K562 (cell line): ENCODE measurements at regions not wholly inside any gene's neighbourhood (a gene's known extent, or its start where the extent isn't known, plus 50 kb on each side); places are given as distances from the start of the nearest gene placed in this dataset.

Experiments
- ATAC-seq: fragments of 200-7000 bp; cut with Tn5 transposase; 3 replicates; pipeline ENCODE4 v1.9.1; 2020; ENCODE audit warnings: moderate library complexity
- BruUV-seq: library from RNA; stranded (reverse); fragments of 400-500 nt; replicated peaks from 2 replicates; lab custom pipeline; 2021; lab: Mats Ljungman, UMichigan
- CTCF ChIA-PET: fragments of 300-600 bp; formaldehyde crosslinking; extraction: SDS; loops from one replicate; lab custom pipeline; 2021; ENCODE audit warnings: low intra/inter-chr PET ratio; lab: Yijun Ruan, JAX
- POLR2A ChIA-PET: fragments of 300-600, 350-650 bp; sonication (Branson Sonifier 250); formaldehyde crosslinking; extraction: SDS; loops from one replicate; lab custom pipeline; 2021; ENCODE audit warnings: antibody characterized with exemption, inconsistent platforms; lab: Yijun Ruan, JAX
- DNase-seq, 4 experiments: peaks; one replicate each; pipeline versions ENCODE4 v3.0.0 to v3.0.0-alpha.2; 2011 to 2018; ENCODE audit warnings: low spot score in 3 of 4, mixed read lengths in 3 of 4; ENCODE audit errors: extremely low read depth in 1 of 4
- FAIRE-seq: peaks from 2 replicates; lab custom pipeline; 2011; peaks lifted over from hg19 to GRCh38; lab: Jason Lieb, UNC
- H2AFZ ChIP-seq: 2 replicates; pipeline ENCODE4 v1.6.0; 2011; ENCODE audit warnings: low read depth, low read length, control low read depth, inconsistent platforms
- H3K27ac ChIP-seq: fragments of 200-600 bp; 3 replicates; pipeline ENCODE4 v1.8.0; 2011; ENCODE audit warnings: low read depth, mild to moderate bottlenecking, control low read depth, inconsistent platforms, low read length, moderate library complexity, mixed read lengths; ENCODE audit errors: extremely low read depth
- H3K27me3 ChIP-seq, 2 experiments: fragments of 300-600 bp in 1 of 2; 2 replicates in 1 of 2; 3 replicates in 1 of 2; pipeline versions ENCODE4 v1.6.0 to v1.8.0; 2011; ENCODE audit warnings: inconsistent platforms in 2 of 2, low read length in 2 of 2, mild to moderate bottlenecking in 1 of 2, mixed read lengths in 1 of 2, moderate library complexity in 1 of 2; ENCODE audit not compliant: control insufficient read depth in 2 of 2, insufficient read depth in 2 of 2
- H3K36me3 ChIP-seq: fragments of 300-600 bp; 3 replicates; pipeline ENCODE4 v1.8.0; 2011; ENCODE audit warnings: mild to moderate bottlenecking, low read length, inconsistent platforms; ENCODE audit not compliant: control insufficient read depth, insufficient read depth
- H3K4me1 ChIP-seq, 2 experiments: fragments of 200-600 bp in 1 of 2; replicated peaks in 1 of 2; 2 replicates in 1 of 2; 3 replicates in 1 of 2; pipeline versions ENCODE4 v1.5.1 to v1.8.0; 2011; ENCODE audit warnings: inconsistent platforms in 2 of 2, low read length in 2 of 2, mild to moderate bottlenecking in 1 of 2, mixed read lengths in 1 of 2, moderate library complexity in 1 of 2; ENCODE audit not compliant: control insufficient read depth in 2 of 2, insufficient read depth in 2 of 2
- H3K4me2 ChIP-seq: 2 replicates; pipeline ENCODE4 v1.6.1; 2011; ENCODE audit warnings: low read length, control low read depth, inconsistent platforms, mixed read lengths; ENCODE audit not compliant: insufficient read depth
- H3K4me3 ChIP-seq: fragments of 200-600 bp; sonication (generic), shearing (Covaris generic); 2 replicates; pipeline ENCODE4 v1.5.1; 2016; ENCODE audit warnings: control low read depth, inconsistent platforms
- H3K79me2 ChIP-seq: fragments of 200-600 bp; 3 replicates; pipeline ENCODE4 v1.8.0; 2011; ENCODE audit warnings: low read length, inconsistent platforms; ENCODE audit not compliant: control insufficient read depth, insufficient read depth
- H3K9ac ChIP-seq, 2 experiments: 2 replicates each; pipeline versions ENCODE4 v1.6.0 to v1.6.1; 2011; ENCODE audit warnings: low read depth in 2 of 2, low read length in 2 of 2, control low read depth in 1 of 2, inconsistent platforms in 1 of 2, mild to moderate bottlenecking in 1 of 2, mixed read lengths in 1 of 2; ENCODE audit not compliant: insufficient read depth in 1 of 2
- H3K9me1 ChIP-seq: one replicate; pipeline ENCODE4 v1.6.0; 2011; ENCODE audit warnings: inconsistent platforms, mild to moderate bottlenecking, low read length, moderate library complexity; ENCODE audit not compliant: control insufficient read depth, insufficient read depth
- H3K9me3 ChIP-seq: replicated peaks from 2 replicates; pipeline ENCODE4 v1.5.1; 2011; ENCODE audit warnings: low read depth, low read length, inconsistent platforms; ENCODE audit not compliant: control insufficient read depth, insufficient read depth
- H4K20me1 ChIP-seq: replicated peaks from 2 replicates; pipeline ENCODE4 v1.6.1; 2011; ENCODE audit warnings: low read length, inconsistent platforms, mixed read lengths; ENCODE audit not compliant: control insufficient read depth, insufficient read depth
- AFF1 ChIP-seq, 2 experiments: fragments of 450-650 bp; IDR thresholded peaks; 2 replicates each; pipeline ENCODE4 v1.6.1; 2018; ENCODE audit warnings: mild to moderate bottlenecking in 2 of 2, low read depth in 1 of 2; ENCODE audit not compliant: partially characterized antibody in 2 of 2
- ASH1L ChIP-seq: fragments of 450-650 bp; IDR thresholded peaks from 2 replicates; pipeline ENCODE4 v1.6.1; 2018; ENCODE audit warnings: borderline replicate concordance, mild to moderate bottlenecking, low read depth; ENCODE audit not compliant: partially characterized antibody
- CBFB ChIP-seq: sonication (generic); formaldehyde crosslinking; IDR thresholded peaks from 2 replicates; pipeline ENCODE4 v1.4.0; 2020; ENCODE audit warnings: mild to moderate bottlenecking, missing genetic modification reagents
- CCNT2 ChIP-seq: IDR thresholded peaks from 2 replicates; pipeline ENCODE4 v1.6.1; 2011; ENCODE audit warnings: borderline replicate concordance, low read depth, mild to moderate bottlenecking, moderate library complexity, mixed read lengths, low read length; ENCODE audit not compliant: insufficient read length; ENCODE audit errors: extremely low read depth
- DACH1 ChIP-seq: fragments of 450-650 bp; IDR thresholded peaks from 2 replicates; pipeline ENCODE4 v1.6.1; 2018; ENCODE audit not compliant: partially characterized antibody
- EHMT2 ChIP-seq: fragments of 450-650 bp; IDR thresholded peaks from 2 replicates; pipeline ENCODE4 v1.6.1; 2018; ENCODE audit warnings: antibody characterized with exemption
- LCOR ChIP-seq: sonication (generic); formaldehyde crosslinking; IDR thresholded peaks from 2 replicates; pipeline ENCODE4 v1.8.0; 2022; ENCODE audit warnings: mild to moderate bottlenecking, missing genetic modification reagents
- RBM14 ChIP-seq: fragments of 200-400 bp; formaldehyde crosslinking; IDR thresholded peaks from 2 replicates; pipeline ENCODE4 v1.6.1; 2018; ENCODE audit warnings: low read depth, mild to moderate bottlenecking, low read length, moderate library complexity, borderline replicate concordance; ENCODE audit not compliant: insufficient read depth
- RFX5 ChIP-seq: IDR thresholded peaks from 2 replicates; pipeline ENCODE4 v1.6.1; 2011; ENCODE audit warnings: low read depth, mild to moderate bottlenecking, improper control_type of control experiment, low read length
- SETDB1 ChIP-seq: IDR thresholded peaks from one replicate; pipeline ENCODE4 v1.6.1; 2012; ENCODE audit warnings: low read length, control low read depth, inconsistent platforms
- XRCC4 ChIP-seq: IDR thresholded peaks from one replicate; pipeline ENCODE4 v1.6.1; 2011; ENCODE audit not compliant: insufficient read depth, insufficient read length; ENCODE audit errors: extremely low read depth
- ZNF311 ChIP-seq: fragments of 250-450 bp; sonication (Bioruptor Pico); IDR thresholded peaks from 2 replicates; pipeline ENCODE4 v1.4.0; 2020; ENCODE audit warnings: mild to moderate bottlenecking, moderate library complexity
- WGBS: fragments of 100-300 bp; shearing (Covaris generic); methylation state at CpG from one replicate; pipeline ENCODE4 v1.1.6; 2016; ENCODE audit warnings: low coverage, mixed read lengths; ENCODE audit not compliant: insufficient coverage; ENCODE audit errors: missing lambda C conversion rate; 5-methylcytosine and 5-hydroxymethylcytosine counted together
- in situ Hi-C: fragments of 300-500 bp; cut with MboI; formaldehyde crosslinking; loops from 4 replicates; pipeline ENCODE4 v1.15.0; 2018; ENCODE audit warnings: inconsistent platforms, mixed read lengths
- intact Hi-C: fragments of 100-400 bp; cut with micrococcal nuclease; formaldehyde crosslinking; loops from 2 replicates; pipeline ENCODE4 v1.14.2; 2022
- TF ChIP-seq, protein P1 (sequence below), 2 experiments: fragments of 450-650 bp; IDR thresholded peaks; 2 replicates each; pipeline ENCODE4 v1.6.1; 2016
- TF ChIP-seq, protein P2 (sequence below): sonication (generic); formaldehyde crosslinking; IDR thresholded peaks from 2 replicates; pipeline ENCODE4 v1.8.1; 2023; ENCODE audit warnings: mild to moderate bottlenecking, missing genetic modification reagents
- TF ChIP-seq, protein P3 (sequence below): sonication (generic); formaldehyde crosslinking; IDR thresholded peaks from 2 replicates; pipeline ENCODE4 v1.9.0; 2022; ENCODE audit warnings: mild to moderate bottlenecking, missing genetic modification reagents
- TF ChIP-seq, protein P4 (sequence below): fragments of 450-650 bp; IDR thresholded peaks from 2 replicates; pipeline ENCODE4 v1.6.1; 2016; ENCODE audit warnings: antibody characterized with exemption

GRCh38 chr6:90978046-90978445 lies 391.2 kb upstream of the MAP3K7 start:
- intact Hi-C loops (no loop called here), in situ Hi-C loops (no loop called here)
- H3K36me3 ChIP-seq: no peaks in the 10 kb centered on the region
- FAIRE-seq: no peak
- no peaks in the 10 kb centered on the region for H3K79me2 ChIP-seq
- DNase-seq: no peak
- H3K4me3 ChIP-seq: no peak overlapping the region
- H3K27ac ChIP-seq: no peak overlapping the region
- ChIA-PET CTCF (no interaction called here), POLR2A (no interaction called here)
- no TSS peak for BruUV-seq
- H3K9me3 ChIP-seq: no peaks in the 10 kb centered on the region
- TF ChIP-seq AFF1 (IDR thresholded peaks at IDR 0.05; ENCODE audit: low read depth in 1 of 2, partially characterized antibody in 2 of 2): no peak
- TF ChIP-seq RFX5: no peak
- TF ChIP-seq ASH1L: no peak
- TF ChIP-seq, protein P1, sequence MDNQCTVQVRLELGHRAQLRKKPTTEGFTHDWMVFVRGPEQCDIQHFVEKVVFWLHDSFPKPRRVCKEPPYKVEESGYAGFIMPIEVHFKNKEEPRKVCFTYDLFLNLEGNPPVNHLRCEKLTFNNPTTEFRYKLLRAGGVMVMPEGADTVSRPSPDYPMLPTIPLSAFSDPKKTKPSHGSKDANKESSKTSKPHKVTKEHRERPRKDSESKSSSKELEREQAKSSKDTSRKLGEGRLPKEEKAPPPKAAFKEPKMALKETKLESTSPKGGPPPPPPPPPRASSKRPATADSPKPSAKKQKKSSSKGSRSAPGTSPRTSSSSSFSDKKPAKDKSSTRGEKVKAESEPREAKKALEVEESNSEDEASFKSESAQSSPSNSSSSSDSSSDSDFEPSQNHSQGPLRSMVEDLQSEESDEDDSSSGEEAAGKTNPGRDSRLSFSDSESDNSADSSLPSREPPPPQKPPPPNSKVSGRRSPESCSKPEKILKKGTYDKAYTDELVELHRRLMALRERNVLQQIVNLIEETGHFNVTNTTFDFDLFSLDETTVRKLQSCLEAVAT (IDR thresholded peaks at IDR 0.05): no peak
- no peak for TF ChIP-seq CCNT2
- TF ChIP-seq XRCC4: no peak
- TF ChIP-seq SETDB1: no peak
- TF ChIP-seq, protein P2, sequence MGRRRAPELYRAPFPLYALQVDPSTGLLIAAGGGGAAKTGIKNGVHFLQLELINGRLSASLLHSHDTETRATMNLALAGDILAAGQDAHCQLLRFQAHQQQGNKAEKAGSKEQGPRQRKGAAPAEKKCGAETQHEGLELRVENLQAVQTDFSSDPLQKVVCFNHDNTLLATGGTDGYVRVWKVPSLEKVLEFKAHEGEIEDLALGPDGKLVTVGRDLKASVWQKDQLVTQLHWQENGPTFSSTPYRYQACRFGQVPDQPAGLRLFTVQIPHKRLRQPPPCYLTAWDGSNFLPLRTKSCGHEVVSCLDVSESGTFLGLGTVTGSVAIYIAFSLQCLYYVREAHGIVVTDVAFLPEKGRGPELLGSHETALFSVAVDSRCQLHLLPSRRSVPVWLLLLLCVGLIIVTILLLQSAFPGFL (CRISPR knock-in tag): no peak
- no peak for TF ChIP-seq LCOR (CRISPR knock-in tag)
- TF ChIP-seq, protein P3, sequence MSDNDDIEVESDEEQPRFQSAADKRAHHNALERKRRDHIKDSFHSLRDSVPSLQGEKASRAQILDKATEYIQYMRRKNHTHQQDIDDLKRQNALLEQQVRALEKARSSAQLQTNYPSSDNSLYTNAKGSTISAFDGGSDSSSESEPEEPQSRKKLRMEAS (CRISPR knock-in tag): no peak
- TF ChIP-seq, protein P4, sequence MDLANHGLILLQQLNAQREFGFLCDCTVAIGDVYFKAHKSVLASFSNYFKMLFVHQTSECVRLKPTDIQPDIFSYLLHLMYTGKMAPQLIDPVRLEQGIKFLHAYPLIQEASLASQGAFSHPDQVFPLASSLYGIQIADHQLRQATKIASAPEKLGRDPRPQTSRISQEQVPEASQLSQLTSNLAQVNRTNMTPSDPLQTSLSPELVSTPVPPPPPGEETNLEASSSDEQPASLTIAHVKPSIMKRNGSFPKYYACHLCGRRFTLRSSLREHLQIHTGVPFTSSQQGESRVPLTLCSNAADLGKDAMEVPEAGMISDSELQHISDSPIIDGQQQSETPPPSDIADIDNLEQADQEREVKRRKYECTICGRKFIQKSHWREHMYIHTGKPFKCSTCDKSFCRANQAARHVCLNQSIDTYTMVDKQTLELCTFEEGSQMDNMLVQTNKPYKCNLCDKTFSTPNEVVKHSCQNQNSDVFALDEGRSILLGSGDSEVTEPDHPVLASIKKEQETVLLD: no peak
- no peak for TF ChIP-seq CBFB
- TF ChIP-seq ZNF311 (CRISPR knock-in tag): no peak
- TF ChIP-seq DACH1: no peak
- no peak for TF ChIP-seq EHMT2
- TF ChIP-seq RBM14: no peak
- no peaks in the 10 kb centered on the region for H3K27me3 ChIP-seq
- no peaks in the 10 kb centered on the region for H3K4me1 ChIP-seq
- no peak for ATAC-seq
- no peak overlapping the region for H3K9ac ChIP-seq
- H3K4me2 ChIP-seq: no peak overlapping the region
- H3K9me1 ChIP-seq: no peaks in the 10 kb centered on the region
- no peaks in the 10 kb centered on the region for H4K20me1 ChIP-seq
- no peak overlapping the region for H2AFZ ChIP-seq
- WGBS: 0% methylated on average over 4 of the region's 4 CpGs
